Kidney epithelial cell (primary cell): ENCODE measurements at regions not wholly inside any gene's neighbourhood (a gene's known extent, or its start where the extent isn't known, plus 50 kb on each side); places are given as distances from the start of the nearest gene placed in this dataset.

Experiments used
- DNase-seq: peaks from one replicate; pipeline ENCODE4 v3.0.0-alpha.2; 2010; ENCODE audit warnings: low read depth
- H3K27me3 ChIP-seq: 2 replicates; pipeline ENCODE4 v1.6.0; 2011; ENCODE audit warnings: low read length; ENCODE audit not compliant: control insufficient read depth, insufficient read depth
- H3K36me3 ChIP-seq: 2 replicates; pipeline ENCODE4 v1.5.1; 2011; ENCODE audit warnings: low read length; ENCODE audit not compliant: control insufficient read depth, insufficient read depth
- H3K4me3 ChIP-seq: 2 replicates; pipeline ENCODE4 v1.5.1; 2011; ENCODE audit warnings: low read depth, mild to moderate bottlenecking, control low read depth, low read length
- TF ChIP-seq, protein P1 (sequence below): IDR thresholded peaks from 2 replicates; pipeline ENCODE4 v1.5.1; 2011; ENCODE audit warnings: mild to moderate bottlenecking, moderate library complexity, low read length, control low read depth, inconsistent platforms; ENCODE audit not compliant: insufficient read depth, poor library complexity, severe bottlenecking

DNA sequence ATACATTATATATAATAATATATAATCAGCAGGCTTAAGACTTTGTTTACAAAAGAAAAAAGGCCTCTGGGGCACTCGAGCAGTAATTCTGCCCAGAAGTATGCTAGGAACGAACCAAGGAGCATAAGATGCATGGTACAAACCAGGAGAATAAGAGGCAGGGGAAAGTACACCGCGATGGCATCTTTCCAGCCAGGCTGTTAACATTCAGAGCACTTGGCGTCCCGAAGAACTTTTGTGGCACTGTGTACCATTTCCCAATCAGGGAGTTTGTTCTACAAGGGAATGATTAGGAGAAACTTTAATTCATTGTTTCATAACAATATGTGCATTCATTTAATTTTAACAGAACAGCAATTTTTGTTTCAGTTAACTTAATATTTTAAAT lies 125.1 kb downstream of the WT1 start:
- Histone ChIP-seq H3K27me3 (no peaks in the 10 kb centered on the region), H3K4me3 (no peak overlapping the region), H3K36me3 (no peaks in the 10 kb centered on the region)
- no peak for DNase-seq
- TF ChIP-seq, protein P1, sequence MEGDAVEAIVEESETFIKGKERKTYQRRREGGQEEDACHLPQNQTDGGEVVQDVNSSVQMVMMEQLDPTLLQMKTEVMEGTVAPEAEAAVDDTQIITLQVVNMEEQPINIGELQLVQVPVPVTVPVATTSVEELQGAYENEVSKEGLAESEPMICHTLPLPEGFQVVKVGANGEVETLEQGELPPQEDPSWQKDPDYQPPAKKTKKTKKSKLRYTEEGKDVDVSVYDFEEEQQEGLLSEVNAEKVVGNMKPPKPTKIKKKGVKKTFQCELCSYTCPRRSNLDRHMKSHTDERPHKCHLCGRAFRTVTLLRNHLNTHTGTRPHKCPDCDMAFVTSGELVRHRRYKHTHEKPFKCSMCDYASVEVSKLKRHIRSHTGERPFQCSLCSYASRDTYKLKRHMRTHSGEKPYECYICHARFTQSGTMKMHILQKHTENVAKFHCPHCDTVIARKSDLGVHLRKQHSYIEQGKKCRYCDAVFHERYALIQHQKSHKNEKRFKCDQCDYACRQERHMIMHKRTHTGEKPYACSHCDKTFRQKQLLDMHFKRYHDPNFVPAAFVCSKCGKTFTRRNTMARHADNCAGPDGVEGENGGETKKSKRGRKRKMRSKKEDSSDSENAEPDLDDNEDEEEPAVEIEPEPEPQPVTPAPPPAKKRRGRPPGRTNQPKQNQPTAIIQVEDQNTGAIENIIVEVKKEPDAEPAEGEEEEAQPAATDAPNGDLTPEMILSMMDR = no peak

DNA sequence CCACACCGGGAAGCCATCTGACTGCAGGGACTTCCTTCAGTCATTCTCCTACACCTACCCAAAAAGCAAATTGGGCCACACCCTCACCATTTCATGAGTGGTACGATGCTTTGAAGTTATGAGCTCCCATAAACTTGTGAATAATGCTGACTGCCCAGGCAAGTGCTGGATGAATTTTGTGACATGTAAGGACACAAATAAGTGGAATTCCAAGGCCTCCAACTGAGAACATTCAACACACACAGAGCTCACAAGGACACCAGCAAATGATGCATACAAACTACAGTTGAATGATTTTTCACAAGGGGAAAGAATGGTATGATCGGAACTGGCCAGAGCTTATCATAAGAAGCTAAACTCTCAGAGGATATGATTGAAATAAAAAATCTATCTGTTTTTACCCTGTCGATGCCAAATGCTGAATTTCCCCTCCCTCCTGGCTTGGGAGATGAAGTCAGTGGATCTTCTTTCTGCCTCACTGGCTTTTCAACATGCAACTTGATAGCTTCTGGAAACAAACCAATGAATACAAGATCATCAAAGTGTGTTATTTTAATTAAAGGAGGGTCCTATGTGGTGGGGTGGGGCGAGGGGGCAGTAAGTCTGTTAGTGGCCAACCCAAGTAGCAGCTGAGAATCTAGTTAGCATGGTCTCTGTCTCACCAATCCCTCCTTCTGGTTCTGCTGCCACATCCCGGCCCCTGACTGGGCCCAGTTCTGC lies 123.8 kb downstream of the WT1 start:
- no peak for DNase-seq
- H3K4me3 ChIP-seq = no peak overlapping the region
- H3K27me3 ChIP-seq = no peaks in the 10 kb centered on the region
- H3K36me3 ChIP-seq = no peaks in the 10 kb centered on the region
- TF ChIP-seq, protein P1 = no peak

DNA sequence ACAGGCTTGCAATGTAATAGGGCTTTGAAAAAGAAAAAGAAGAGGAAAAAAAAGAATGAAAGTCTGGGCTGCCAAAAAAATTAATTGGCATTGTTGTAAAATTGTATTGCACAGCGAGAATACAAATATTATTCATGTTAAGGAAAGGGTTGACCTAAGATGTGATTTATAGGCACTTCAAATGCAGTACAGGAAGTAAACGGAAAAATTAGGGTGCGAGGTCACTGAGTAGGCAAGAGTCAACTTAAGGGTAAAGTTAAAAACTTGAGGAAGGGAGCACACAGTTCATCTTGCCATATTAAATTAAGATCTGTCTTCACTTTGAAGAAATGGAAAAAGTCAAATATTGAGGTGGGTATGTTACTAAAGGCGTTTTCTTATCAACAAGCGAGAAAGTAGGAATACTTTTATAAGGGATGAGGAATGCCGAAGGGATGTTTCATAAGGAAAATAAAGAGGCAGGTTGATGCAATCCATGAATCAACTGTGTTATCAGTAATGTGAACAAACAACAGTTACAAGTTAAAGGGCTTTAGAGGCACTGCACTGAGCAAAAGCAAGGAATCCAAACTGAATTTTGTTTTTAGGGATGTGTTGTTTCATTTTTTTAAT lies 123.0 kb downstream of the WT1 start:
- H3K36me3 ChIP-seq = no peaks in the 10 kb centered on the region
- no peak for DNase-seq
- no peak overlapping the region for H3K4me3 ChIP-seq
- TF ChIP-seq, protein P1 = no peak
- H3K27me3 ChIP-seq = no peaks in the 10 kb centered on the region

DNA sequence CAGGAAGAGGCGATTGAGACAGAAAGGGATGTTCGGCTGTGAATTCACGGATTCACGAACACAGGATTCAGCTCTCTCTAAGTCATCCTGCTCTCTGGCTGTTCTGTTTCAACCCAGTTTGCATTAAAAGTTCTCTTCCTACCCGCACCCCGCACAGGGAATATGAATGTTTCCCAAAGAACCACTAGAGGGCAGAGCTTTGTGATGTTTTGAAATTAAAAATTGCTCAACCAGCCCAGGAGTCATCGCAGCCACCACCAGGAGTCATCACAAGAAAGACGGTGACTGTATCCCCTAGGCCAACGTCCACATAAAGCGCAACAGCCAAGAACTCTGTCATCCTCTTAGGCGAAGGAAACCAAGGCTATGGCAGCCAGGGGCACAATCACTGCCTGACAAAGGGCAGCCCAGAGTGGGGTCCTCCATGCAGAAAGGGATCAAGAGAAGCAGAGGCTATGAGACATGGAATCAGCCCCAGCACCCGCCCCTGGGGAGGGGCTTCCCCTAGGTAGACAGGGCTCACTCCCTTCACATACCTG lies 122.4 kb downstream of the WT1 start:
- DNase-seq = no peak
- TF ChIP-seq, protein P1 = peak; percentile 67
- Histone ChIP-seq H3K27me3 (no peaks in the 10 kb centered on the region), H3K4me3 (no peak overlapping the region), H3K36me3 (no peaks in the 10 kb centered on the region)

DNA sequence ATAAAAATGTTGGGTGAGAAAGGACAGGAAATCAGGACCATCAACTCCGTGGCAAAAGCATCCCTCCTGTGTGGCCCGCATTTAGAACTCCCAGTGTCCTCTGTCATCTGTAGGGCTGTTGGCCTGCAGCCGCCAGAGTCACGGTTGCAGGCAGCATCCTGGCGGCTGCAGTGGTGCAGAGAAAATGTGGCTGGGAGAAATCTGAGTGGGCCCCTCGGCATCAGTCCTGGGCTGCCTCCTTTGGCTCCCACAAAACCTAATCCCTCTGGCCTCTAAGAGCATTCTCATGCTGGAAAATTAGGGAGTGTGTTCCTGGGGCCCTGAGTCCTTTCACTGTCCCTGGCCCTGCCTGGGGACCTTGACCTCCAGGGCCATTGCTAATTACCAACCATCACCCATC lies 121.9 kb downstream of the WT1 start:
- DNase-seq = no peak
- Histone ChIP-seq H3K36me3 (no peaks in the 10 kb centered on the region), H3K4me3 (no peak overlapping the region), H3K27me3 (no peaks in the 10 kb centered on the region)
- TF ChIP-seq, protein P1 = no peak
